ENCODE measurements at regions not wholly inside any gene's neighbourhood (a gene's known extent, or its start where the extent isn't known, plus 50 kb on each side); places are given as distances from the start of the nearest gene placed in this dataset.
"Not testable (repeated sequence)": the region's sequence is repeated elsewhere in the genome, so short reads cannot be mapped to it uniquely, and the experiment has no call there.

DNA sequence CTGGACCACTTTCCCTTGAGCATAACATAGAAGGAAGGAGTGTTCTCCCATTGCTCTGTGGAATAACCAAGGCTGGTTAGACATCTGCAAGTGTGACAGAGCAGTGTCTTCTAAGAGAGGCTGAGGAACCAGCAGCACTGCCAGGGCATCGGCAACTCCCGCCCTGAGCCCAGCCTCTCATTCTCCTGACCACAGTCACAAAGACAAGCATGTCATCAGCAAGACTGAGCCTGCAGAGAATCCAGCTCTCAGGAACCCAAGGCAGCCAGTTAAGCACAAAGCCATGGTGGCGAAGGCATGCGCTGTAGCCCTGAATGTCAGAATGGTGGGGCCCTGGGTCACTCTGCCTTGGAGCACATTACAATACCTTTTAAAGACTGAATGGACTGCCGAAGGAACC, 253.9 kb downstream of the AGTPBP1 start:
- intact Hi-C loops (cut with micrococcal nuclease), result no loop called here
- TF ChIP-seq, protein P1, sequence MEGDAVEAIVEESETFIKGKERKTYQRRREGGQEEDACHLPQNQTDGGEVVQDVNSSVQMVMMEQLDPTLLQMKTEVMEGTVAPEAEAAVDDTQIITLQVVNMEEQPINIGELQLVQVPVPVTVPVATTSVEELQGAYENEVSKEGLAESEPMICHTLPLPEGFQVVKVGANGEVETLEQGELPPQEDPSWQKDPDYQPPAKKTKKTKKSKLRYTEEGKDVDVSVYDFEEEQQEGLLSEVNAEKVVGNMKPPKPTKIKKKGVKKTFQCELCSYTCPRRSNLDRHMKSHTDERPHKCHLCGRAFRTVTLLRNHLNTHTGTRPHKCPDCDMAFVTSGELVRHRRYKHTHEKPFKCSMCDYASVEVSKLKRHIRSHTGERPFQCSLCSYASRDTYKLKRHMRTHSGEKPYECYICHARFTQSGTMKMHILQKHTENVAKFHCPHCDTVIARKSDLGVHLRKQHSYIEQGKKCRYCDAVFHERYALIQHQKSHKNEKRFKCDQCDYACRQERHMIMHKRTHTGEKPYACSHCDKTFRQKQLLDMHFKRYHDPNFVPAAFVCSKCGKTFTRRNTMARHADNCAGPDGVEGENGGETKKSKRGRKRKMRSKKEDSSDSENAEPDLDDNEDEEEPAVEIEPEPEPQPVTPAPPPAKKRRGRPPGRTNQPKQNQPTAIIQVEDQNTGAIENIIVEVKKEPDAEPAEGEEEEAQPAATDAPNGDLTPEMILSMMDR (IDR thresholded peaks at IDR 0.05; ENCODE audit: borderline replicate concordance), result no peak
- no peaks in the 10 kb centered on the region for H3K36me3 ChIP-seq
- H3K27ac ChIP-seq (replicated peaks), result no peak overlapping the region
- H3K4me1 ChIP-seq, result no peaks in the 10 kb centered on the region
- H3K27me3 ChIP-seq (ENCODE audit: low read depth), result peaks cover 8% of the 10 kb centered on the region
- DNase-seq, result no peak
- H3K9me3 ChIP-seq (replicated peaks), result no peaks in the 10 kb centered on the region
- H3K4me3 ChIP-seq, result no peak overlapping the region

DNA sequence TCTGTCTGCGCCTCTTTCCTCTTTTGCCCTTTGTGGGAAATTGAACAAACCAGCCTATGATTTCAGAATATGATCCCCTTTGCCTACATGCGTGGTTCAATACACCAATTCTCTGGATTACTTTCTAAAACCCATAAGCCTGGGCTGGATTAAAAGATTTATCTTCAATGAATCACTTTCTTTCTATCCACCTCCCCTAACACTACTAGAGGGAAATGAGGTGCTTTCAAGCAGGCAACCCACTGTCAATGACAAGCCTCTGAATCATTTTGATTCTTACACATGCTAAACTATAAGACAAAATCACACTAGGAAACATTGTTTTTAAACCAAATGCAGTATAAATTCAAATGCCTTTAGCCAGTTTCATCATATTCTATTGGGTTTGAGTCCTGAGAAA, 257.5 kb downstream of the AGTPBP1 start:
- H3K4me1 ChIP-seq, result no peaks in the 10 kb centered on the region
- TF ChIP-seq, protein P1 (IDR thresholded peaks at IDR 0.05; ENCODE audit: borderline replicate concordance), result no peak
- no peak overlapping the region for H3K27ac ChIP-seq (replicated peaks)
- H3K4me3 ChIP-seq, result no peak overlapping the region
- intact Hi-C loops (cut with micrococcal nuclease), result no loop called here
- no peak for DNase-seq
- no peaks in the 10 kb centered on the region for H3K36me3 ChIP-seq
- peaks cover 16% of the 10 kb centered on the region for H3K27me3 ChIP-seq (ENCODE audit: low read depth)
- H3K9me3 ChIP-seq (replicated peaks), result no peaks in the 10 kb centered on the region

DNA sequence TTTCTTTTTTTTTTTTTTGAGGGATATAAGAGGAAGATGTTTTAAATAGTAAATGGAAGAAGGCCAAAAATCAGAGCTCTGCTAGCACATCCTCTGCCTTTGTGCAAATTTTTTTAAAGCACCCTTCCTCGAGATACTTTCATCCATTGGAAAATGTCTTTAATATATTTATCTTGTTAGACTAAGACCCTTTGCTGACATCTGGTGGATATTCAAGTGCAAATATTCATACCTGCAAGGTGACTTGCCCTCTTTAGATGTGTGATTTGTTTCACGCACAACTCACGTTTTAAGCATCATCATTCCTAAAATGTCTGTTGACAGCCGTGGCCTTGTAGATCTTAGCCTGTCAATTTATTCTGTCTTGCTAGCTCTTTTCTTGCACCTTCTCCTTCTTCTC, 258.5 kb downstream of the AGTPBP1 start:
- no peak for DNase-seq
- intact Hi-C loops (cut with micrococcal nuclease), result no loop called here
- H3K4me3 ChIP-seq, result no peak overlapping the region
- no peaks in the 10 kb centered on the region for H3K36me3 ChIP-seq
- H3K27me3 ChIP-seq (ENCODE audit: low read depth), result peaks cover 16% of the 10 kb centered on the region
- H3K9me3 ChIP-seq (replicated peaks), result no peaks in the 10 kb centered on the region
- TF ChIP-seq, protein P1 (IDR thresholded peaks at IDR 0.05; ENCODE audit: borderline replicate concordance), result peak; percentile 29
- no peaks in the 10 kb centered on the region for H3K4me1 ChIP-seq
- H3K27ac ChIP-seq (replicated peaks), result no peak overlapping the region

DNA sequence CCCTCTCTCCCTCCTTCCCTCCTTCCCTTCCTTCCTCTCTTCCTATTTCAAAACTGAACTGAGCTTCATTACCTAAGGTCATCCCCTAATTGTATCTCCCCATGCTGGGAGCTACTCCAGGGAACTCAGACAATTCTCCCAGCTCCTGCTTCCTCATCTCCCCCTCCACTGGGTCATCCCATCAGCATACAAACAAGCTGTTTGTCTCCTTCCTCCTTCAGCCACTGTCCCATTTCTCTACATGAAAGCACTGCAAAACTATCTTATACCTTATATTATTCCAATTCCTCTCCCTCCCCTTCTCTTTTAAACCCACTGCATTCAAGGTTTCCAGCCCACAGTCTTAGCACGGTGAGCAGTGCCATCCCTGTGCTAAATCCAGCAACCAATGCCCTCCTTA, 262.4 kb downstream of the AGTPBP1 start:
- H3K4me3 ChIP-seq, result no peak overlapping the region
- DNase-seq, result no peak
- TF ChIP-seq, protein P1 (IDR thresholded peaks at IDR 0.05; ENCODE audit: borderline replicate concordance), result no peak
- no peaks in the 10 kb centered on the region for H3K4me1 ChIP-seq
- H3K27me3 ChIP-seq (ENCODE audit: low read depth), result peaks cover 13% of the 10 kb centered on the region
- no peaks in the 10 kb centered on the region for H3K36me3 ChIP-seq
- no peak overlapping the region for H3K27ac ChIP-seq (replicated peaks)
- peaks cover 9% of the 10 kb centered on the region for H3K9me3 ChIP-seq (replicated peaks)
- intact Hi-C loops (cut with micrococcal nuclease), result no loop called here

DNA sequence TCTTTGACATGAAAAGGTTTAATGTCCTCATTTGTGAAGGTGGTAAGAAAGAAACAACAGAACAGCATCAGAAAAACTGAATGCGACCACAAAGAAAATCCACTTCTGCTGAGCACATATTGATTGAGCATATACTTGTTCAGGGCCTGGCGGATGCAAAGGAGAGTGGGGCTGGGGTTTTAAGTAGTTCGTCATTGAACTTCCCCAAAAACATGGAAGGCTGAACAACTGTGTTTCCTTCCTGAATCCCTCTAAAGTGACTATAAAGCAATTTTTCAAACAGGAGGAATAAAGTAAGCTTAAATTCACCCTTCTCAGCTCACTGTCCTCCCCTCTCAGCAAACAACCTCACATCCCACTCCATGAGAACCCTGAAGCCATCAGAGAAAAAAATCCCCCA, 262.9 kb downstream of the AGTPBP1 start:
- TF ChIP-seq, protein P1 (IDR thresholded peaks at IDR 0.05; ENCODE audit: borderline replicate concordance), result no peak
- H3K9me3 ChIP-seq (replicated peaks), result peaks cover 9% of the 10 kb centered on the region
- H3K27ac ChIP-seq (replicated peaks), result no peak overlapping the region
- peaks cover 13% of the 10 kb centered on the region for H3K27me3 ChIP-seq (ENCODE audit: low read depth)
- no peak overlapping the region for H3K4me3 ChIP-seq
- intact Hi-C loops (cut with micrococcal nuclease), result no loop called here
- no peaks in the 10 kb centered on the region for H3K4me1 ChIP-seq
- H3K36me3 ChIP-seq, result no peaks in the 10 kb centered on the region
- DNase-seq, result no peak

DNA sequence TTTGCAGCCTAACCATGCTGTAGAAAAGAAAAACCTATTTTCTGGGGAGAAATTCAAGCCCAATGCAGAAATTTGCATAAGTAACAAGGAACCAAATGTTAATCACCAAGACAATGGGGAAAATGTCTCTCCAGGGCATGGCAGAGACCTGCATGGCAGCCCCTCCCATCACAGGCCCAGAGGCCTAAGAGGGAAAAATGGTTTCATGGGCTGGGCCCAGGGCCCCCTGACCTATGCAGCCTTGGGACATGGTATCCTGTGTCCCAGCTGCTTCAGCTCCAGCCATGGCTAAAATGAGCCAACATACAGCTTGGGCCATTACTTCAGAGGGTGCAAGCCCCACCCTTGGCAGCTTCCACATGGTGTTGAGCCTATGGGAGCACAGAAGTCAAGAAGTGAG, 266.9 kb downstream of the AGTPBP1 start:
- intact Hi-C loops (cut with micrococcal nuclease), result not testable (repeated sequence)

More for the DNA sequence above, 266.9 kb downstream of the AGTPBP1 start:
- not testable (repeated sequence) for H3K4me1 ChIP-seq; H3K36me3 ChIP-seq; H3K4me3 ChIP-seq; H3K9me3 ChIP-seq (replicated peaks); H3K27ac ChIP-seq (replicated peaks); DNase-seq; H3K27me3 ChIP-seq (ENCODE audit: low read depth)

Measured in left ventricle myocardium inferior (tissue), 1 donor.